Transverse colon (tissue), 4 donors: ENCODE measurements at regions not wholly inside any gene's neighbourhood (a gene's known extent, or its start where the extent isn't known, plus 50 kb on each side); places are given as distances from the start of the nearest gene placed in this dataset.

Experiments
- CTCF ChIP-seq, 5 experiments: fragments of 200-600 bp in 3 of 5; fragments of 450-650 bp in 2 of 5; sonication (generic) in 3 of 5; IDR thresholded peaks; 1 replicate in 2 of 5; 2 replicates in 3 of 5; pipeline ENCODE4 v1.5.1; 2016 to 2017; ENCODE audit warnings: antibody characterized with exemption in 5 of 5, inconsistent platforms in 3 of 5, mild to moderate bottlenecking in 2 of 5, moderate library complexity in 1 of 5
- POLR2AphosphoS5 ChIP-seq, 3 donors: sonication (generic); formaldehyde crosslinking; IDR thresholded peaks; one replicate each; pipeline ENCODE4 v1.6.1; 2016; ENCODE audit warnings: antibody characterized with exemption in 3 of 3

GRCh38 chr3:31247850-31248562, 284.7 kb upstream of the STT3B start:
- TF ChIP-seq POLR2AphosphoS5 (IDR thresholded peaks at IDR 0.05) (no peak), CTCF (IDR thresholded peaks at IDR 0.05) (no peak)
